DMS114 treated with DMSO at 0.1 percent for 48 hours (cell line): ENCODE measurements at regions not wholly inside any gene's neighbourhood (a gene's known extent, or its start where the extent isn't known, plus 50 kb on each side); places are given as distances from the start of the nearest gene placed in this dataset.

ENCODE experiments used
- DNase-seq: peaks from one replicate; lab custom pipeline; 2025; ENCODE audit not compliant: unreplicated experiment; lab: John Stamatoyannopoulos, UW

DNA sequence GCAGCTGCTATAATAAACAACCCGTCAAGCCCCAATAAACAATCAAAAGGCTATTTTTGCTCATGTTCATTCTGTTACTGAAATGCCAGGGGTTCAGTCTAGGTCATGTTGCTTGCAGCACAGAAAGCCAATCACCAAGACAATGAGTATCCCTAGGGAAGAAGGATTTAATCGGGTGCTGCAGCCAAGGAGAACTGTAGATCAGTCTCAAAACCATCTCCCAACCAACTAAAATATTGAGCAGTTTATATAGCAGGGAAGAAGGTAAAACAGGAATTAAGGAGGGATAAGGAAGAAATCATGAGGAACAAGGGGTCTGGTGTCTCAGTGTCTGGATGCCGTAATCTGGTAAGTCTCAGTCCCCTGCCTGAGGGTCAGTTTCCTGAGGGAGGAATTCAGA lies 169.5 kb downstream of the BLID start:
- no peak for DNase-seq

DNA sequence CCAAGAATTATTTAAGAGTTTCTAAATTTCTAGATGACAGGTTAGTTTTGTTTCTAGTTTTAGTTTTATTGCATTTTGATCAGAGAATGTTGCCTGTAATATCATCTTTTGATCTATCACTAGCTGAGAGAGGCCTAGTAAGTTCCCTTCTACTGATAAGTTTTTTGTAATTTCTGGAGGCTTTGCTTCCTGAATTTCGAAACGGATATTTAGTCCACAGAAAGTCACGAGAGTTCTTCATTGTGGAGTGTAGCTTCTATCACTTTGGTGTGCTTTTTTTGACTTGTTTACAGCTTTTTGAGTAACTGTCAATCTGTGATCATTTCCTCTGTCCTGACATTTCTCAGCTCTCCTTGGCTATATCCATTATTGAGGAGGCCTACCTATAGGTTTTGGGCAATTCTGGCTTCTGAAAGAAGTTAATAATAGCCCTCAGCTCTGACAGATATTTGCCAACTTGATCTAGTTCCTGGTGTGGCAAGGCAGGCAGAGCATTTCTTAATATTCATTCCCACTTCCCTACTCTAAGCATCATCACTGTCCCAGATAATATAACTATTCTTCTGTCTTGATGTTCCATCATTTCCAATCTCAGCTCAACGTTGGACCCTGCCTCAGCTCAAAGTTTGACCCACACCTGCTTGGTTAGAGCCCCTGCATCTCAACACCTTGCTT lies 171.3 kb downstream of the BLID start:
- no peak for DNase-seq

DNA sequence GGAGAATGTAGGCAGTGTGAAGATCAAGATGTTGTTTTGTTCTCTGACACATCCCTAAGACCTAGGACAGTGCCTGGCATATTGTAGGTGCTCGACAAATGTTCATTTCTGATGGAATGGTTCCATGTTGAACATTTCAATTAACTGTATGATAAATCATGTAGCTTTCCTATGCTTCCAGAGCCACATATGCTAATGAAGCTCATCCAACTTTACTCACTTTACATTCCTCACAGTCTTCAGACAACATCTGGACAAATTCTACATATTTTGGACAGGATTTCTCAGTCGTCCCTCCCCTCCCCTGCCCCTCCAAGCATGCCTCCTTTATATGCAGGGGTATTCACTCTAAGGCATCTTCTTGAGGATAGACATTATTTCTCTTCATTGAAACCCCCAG lies 177.9 kb downstream of the BLID start:
- DNase-seq, result no peak

DNA sequence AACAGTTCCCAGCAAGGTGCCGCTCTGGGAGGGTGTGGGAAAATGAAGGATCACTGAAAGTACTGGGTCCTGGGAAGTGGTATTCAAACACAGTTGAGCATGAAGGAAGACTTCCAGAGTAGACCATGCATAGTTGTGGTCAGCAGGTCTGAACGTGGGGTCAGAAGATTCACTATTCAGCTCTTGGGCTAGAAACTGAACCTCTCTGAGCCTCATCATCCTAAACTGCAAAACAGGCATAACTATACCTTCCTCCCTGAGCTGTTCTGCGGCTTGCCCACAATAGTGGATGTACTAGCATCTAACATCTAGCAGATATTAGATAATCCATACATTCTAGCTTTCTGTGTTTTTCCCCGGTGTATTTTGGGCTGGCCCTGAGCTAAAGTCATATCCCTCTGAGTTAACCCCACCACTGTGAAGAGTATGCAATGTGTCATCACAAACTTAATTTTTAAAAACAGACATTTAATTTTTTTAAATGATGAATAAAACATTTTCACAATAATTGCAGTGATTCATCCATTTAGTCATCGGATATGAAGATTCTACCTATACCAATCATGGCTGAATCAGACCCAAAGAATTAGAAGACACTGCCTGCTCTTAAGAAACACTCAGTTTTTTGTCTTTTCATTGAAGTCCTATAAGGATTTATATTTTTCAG lies 179.1 kb downstream of the BLID start:
- DNase-seq, result no peak

DNA sequence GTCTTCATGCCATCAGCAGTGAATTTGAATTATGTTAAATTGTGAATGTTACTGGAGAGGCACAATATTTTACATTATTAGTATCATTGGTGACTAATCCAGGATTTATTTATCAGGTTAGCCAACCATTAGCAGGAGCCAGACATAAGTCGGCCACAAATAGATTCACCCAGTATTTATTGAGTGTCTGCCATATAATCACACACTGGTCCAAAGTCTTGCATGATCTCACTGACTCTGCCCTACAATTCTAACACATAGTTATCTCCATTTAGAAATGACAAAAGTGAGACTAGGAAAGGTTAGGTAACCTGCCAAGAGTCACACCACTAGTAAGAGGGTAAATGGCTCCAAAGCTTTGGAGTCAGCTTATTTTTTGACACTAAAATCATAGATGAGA lies 179.6 kb downstream of the BLID start:
- no peak for DNase-seq

DNA sequence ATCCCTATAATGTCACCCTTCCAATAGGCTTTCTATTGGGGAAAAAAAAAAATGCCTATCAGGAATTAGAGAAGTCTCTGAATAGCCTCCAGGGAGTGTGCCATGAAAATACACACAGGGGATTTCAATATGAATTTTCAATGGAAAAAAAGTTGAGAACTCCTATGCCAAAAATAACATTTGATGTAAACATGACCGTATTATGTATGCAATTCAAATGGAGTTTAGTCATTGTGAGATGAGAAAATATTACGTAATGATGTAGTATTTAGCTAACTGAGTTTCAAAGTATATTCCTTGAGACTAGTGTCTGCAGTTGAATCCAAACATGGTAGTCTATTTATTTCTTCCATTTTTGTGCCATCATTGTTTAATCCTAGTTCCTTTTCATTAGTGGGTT lies 182.3 kb downstream of the BLID start:
- no peak for DNase-seq

DNA sequence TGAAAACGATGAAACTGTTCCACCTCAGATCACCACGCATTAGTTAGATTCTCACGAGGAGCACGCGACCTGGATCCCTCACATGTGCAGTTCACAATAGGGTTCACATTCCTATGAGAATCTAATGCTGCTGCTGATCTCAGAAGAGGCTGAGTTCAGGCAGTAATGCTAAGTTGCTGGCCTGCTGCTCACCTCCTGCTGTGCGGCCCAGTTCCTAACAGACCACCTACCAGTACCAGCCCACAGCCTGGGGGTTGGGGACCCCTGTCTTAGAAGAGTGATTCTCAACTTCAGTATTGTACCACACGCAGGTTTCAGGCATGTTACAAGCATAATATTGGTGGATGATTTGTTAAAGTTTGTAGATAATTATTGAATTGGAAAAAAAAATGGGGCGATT lies 182.7 kb downstream of the BLID start:
- DNase-seq, result no peak

DNA sequence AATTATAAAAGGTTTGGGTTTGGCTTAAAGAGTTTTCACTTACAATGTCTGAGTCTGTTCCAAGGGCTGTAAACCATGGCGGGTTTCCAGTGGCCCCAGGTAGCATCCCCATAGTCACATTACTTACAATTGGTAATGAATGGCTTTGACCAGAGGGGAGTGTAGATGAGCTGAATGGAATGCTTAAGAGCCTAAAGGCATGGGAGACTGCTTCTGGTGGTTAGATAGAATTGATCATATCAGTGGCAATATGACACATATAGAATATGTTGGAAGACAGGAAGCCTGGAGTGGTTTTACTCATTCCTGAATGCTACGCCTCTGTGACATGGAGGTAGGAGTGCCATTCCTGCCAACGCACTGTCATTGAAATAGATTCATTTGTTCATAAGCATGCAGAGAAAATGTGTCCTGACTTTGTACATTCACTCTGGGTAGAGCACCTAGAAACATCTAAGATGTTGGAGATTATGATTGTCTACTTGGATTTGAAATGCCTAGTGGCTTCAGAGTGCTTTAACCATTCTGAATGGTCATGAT lies 183.3 kb downstream of the BLID start:
- no peak for DNase-seq

DNA sequence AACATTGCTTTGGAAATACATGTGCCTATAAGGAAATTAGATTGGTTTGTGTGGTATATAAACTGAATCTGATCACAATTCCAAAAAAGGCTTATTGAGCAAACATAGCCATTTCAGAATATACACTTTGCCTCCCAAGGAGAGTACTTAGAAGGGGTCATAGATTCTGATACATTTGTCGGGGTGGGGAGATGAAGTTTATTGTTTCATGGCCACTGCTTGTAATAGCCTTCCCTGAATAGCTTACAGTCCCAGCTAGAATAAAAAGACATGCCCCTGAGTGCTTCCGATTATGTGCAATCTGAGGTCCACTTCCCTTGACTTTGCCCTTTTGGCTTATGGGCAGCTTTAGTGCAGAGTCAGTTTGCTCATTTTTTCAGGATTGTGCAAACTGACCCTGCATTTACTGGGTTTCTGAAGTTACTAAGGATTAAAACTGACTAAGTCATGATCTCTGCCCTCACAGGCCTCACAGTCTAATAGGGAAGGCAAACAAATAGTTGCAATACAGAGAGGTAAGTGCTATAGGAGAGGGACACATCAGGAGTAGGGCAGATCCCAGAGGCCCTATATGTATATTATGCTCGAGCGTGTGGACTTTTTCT lies 184.2 kb downstream of the BLID start:
- DNase-seq, result no peak

DNA sequence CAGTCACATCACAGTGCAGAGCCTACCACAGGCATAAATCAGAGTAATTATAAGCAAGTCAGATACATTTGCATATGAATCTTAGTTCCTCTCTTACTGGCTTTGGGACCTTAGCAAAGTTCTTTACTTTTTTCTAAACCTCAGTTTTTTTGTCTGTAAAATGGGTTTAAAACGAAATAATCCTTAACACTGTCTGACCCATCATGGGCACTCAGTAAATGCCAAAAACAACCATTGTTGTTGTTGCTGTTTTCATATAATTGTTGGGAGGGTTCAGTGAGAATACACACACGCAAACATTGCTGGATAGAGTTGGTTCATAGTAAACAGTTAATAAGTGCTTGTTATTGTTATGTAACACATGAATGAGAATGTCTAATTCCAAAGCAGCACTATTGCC lies 184.9 kb downstream of the BLID start:
- DNase-seq, result no peak

DNA sequence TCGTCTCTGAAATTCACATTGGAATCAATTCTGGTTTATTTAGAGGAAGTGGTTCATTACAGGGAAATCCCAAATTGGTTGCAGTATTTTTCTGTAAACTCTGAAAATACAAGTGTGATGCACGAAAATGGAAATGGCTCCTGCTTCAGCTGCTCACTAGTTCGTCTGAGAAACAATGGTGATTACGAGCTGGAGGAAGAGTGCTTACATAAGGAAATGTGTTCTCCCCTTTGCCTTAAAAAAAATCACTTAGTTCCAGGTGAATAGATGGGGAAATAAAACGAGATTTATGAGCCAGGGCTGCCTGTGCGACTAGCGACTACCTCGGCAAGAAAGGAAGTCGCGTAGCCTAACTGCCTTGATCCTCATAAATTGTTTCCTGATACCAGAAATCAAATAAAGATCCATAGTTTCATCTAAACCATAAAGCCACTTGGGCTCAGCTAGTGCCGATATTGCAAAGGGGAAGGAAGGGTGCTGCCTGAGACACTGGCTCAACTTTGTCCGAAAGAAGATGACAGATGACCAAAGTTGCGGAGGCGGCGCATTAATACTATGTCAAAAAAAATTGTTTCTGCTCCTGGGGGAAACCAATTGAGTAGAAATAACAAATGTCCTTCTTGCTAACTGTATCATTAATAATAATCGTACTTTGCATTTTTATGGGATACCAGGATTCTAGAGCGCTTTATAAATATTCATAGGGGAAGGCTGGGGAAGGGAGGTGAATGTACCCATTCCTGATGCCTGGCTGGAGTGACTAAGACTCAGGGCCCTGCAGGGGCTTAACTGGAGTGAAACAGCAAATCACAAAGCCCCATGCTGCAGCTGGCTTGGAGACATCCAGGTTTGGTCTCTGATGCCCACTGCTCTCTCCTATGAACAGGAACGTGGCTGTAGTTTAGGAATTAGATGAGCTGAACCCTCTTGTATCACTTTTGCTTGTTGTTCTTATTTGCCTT lies 185.7 kb downstream of the BLID start:
- DNase-seq, result no peak

DNA sequence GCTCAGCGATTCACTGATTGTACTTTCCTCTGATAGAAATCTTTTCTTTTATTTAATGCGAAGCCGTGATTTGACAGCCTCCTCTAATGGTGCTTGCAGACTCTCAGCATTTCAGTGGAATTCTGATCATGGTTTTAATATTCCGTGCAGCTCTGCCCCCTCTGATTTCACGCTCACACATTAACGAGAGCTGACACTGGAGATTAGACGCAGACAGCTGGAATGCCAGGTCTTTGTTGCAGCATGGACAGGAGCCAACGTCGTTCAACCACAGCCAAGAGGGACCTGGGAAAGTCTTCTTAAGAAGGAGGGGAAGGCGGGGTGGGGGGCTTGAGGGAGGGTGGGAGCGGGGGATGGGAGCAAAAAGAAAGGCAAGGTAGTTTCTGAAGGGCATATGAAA lies 186.4 kb downstream of the BLID start:
- no peak for DNase-seq

DNA sequence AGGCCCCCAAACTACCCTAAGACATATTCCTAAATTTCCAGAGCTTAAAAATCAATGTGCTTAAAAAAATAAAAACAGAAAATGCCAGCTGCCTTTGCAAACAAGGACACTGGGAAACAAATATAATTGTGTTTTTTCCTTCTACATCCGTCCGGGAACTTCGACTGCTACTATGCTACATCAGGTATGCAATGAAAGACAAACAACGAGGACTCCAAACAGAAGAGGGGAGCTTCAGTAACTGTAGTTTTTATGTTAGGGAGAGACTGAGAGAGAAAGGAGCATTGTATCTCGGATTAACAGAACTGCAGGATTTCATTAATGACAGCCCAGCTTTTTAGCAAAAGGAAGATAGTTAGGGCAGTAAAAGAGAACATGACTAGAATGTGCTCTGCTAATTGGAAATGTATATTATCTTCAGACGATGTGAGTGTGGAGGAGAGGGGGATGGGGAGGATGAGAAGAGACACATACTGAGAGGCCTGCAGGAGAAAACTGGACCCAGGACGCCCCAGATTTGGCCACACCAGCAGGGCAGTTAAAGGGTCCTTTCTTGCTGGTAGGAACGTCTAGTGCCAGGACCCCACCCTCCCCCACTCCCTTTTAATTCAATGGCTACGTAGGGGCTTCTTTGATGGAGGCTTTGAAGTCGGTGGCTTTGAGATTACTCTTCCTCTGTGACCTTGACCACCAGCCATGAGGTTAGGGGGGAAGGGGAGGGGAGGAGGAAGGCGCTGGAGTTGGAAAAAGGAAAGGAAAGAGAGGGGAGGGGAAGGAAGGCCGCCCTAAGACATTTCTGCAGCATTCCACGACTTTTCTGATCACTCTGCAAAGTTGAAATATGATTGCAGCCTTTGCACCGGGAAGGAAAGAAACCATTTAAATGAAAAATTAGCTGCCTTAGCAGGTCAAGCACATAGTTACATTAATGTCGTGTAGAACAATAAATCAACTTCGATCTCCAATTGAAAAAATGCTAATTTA lies 187.1 kb downstream of the BLID start:
- no peak for DNase-seq

DNA sequence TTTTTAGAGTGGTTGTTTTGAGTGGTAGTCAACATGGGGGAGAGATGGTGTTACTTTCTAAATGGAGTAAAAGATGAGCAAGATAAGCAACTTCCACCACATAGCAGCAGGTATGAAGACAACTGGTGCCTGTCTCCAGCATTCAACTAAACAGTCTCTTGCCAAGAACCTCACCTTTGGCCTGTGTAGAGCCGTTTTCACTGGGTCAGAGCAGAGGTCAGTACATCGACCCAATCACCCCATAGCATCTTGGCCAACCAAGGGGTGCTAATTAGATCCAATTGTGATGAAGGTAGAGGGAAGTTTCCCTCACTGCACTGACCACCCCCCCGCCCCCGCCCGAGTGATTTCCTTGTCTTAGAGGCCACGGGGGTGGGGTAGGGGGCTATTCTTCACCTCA lies 188.2 kb downstream of the BLID start:
- no peak for DNase-seq

DNA sequence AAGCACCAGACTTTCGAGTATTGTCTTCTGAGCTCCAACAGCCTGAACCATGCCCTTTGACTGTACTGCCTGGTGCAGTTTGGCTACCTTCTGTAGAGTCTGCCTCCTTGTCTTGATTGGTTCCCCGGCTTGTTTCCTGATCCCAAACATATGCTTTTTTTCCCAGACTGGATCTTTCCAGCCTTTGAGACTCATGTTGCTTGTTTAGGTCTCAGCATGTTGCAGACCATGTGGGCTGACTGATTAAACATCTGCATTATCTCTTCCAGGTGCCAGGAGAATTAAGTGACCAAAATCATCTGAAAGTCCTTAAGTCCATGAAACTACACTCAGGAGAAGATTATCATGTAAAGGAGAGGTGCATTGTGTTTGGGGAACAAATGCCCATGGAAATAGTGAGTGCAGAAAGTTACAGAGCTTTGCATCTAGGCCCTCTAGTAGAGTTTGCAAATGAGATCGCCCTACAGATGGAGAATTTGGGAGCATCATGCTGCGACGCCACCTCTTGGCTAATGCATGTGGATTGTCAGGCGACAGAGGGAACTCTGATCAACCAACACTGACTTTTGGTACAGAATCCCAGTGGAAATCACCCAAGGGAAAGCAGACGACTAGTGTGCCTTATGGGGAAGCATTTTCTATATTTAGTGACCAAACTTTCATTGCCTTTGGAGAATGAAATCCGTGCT lies 188.8 kb downstream of the BLID start:
- no peak for DNase-seq

DNA sequence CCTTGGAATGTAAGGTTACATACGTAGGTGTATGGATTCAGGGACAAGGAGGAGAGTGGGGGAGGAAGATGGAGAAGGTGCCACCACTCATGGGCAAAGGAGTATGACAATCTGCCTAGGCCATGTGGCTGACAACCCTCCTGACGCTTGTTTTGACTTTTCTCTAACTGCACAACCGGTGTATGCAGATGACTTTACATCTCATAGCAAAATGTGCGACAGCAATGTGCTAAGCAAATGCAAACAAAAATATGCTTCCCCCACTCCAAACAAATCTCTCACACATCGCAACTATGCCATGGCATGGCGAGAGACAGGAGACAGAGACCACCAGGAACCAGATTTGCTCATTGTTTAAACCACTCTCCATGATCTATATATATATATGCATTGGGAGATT lies 191.8 kb downstream of the BLID start:
- DNase-seq, result no peak

DNA sequence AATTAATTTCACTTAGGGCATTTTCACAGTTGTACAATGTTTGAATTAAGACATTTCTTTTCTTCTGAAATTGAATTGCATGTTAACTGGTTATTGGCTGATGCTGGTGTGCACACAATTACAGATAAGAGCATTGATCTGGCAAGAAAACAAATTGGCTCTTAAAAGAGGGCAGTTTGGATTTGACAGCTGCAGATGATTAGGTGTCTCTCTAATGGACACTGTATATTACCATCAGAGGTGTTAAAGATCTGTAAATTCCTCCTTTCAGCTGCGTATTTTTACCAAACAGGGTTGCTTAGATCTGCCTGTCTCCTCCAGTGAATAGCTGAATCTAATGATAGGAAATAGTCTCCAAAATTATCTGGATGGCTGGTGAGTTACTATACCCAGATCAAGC lies 198.5 kb downstream of the BLID start:
- DNase-seq, result no peak

DNA sequence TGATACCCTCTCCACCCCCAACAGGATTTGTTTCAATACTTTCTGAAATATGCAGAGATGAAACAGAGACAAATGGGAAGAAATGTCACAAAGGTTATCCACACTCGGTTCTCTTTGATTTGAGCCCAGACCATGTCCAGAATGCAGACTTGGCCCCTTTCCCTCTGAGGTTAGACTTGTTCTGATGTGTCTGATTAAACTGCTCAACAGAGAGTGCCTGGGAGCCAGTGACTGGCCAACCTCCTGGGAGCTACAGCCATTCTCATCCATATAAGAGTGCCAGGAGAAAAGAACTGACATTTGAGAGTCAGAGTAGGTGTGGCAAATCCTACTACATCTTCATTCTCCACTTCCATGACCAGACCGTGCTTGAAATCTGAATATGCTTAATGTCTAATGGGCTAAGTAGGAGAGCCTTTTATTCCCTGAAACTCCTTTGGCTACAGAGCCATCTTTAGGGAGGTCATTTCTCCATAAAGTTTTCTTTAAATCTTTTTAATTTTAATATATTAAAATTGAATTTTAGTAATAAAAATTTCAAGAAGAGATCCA lies 201.4 kb downstream of the BLID start:
- no peak for DNase-seq

DNA sequence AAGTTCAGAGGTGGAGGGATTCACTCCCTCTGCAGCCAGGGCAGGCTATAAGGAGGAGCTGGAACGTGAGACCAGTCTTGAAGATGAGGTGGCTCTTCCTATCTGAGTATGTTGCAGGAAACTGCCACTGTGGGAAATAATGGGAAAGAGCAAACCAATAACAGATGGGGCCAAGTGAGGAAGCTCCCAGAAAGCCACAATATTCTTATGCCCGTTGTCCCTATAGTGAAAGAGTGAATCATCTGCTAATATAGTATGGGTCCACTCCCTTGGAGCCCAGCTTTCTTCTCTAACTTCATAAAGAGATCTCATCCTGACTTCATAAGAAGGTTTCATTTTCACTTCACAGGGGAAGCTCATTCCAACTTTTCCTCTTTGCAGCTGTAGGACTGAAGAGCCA lies 206.4 kb downstream of the BLID start:
- no peak for DNase-seq
